Right atrium auricular region (tissue), 2 donors: ENCODE measurements at regions not wholly inside any gene's neighbourhood (a gene's known extent, or its start where the extent isn't known, plus 50 kb on each side); places are given as distances from the start of the nearest gene placed in this dataset.
A peak's percentile ranks its signal among the peaks of the same experiment; 100 is the strongest.

ENCODE experiments used
- DNase-seq: peaks from one replicate; pipeline ENCODE4 v3.0.0-alpha.2; 2019; ENCODE audit warnings: low spot score
- H3K27ac ChIP-seq, 2 donors: fragments of 200-600 bp; sonication (generic); 1 replicate in 1 of 2; 2 replicates in 1 of 2; pipeline ENCODE4 v1.5.1; 2016 to 2019
- H3K27me3 ChIP-seq, 2 donors: fragments of 200-600 bp; sonication (generic); one replicate each; pipeline versions ENCODE4 v1.5.1 to v1.6.0; 2017 to 2019
- H3K36me3 ChIP-seq: fragments of 200-600 bp; sonication (generic); one replicate; pipeline ENCODE4 v1.5.1; 2016
- H3K4me1 ChIP-seq, 2 donors: fragments of 200-600 bp; sonication (generic); one replicate each; pipeline versions ENCODE4 v1.5.1 to v1.6.0; 2017 to 2019
- H3K4me3 ChIP-seq, 2 donors: fragments of 200-600 bp; sonication (generic); 1 replicate in 1 of 2; 2 replicates in 1 of 2; pipeline ENCODE4 v1.5.1; 2017 to 2019; ENCODE audit warnings: mild to moderate bottlenecking in 1 of 2, moderate library complexity in 1 of 2
- H3K9me3 ChIP-seq, 2 donors: fragments of 200-600 bp; sonication (generic); one replicate each; pipeline ENCODE4 v1.5.1; 2019
- CTCF ChIP-seq, 2 donors: fragments of 200-600 bp; sonication (generic); IDR thresholded peaks; one replicate each; pipeline ENCODE4 v1.5.1; 2019; ENCODE audit warnings: antibody characterized with exemption in 2 of 2

- Histone ChIP-seq H3K4me3 (no peak overlapping the region), H3K4me1 (no peaks in the 10 kb centered on the region), H3K9me3 (no peaks in the 10 kb centered on the region), H3K36me3 (no peaks in the 10 kb centered on the region), H3K27me3 (no peaks in the 10 kb centered on the region), H3K27ac (no peak overlapping the region)
- TF ChIP-seq CTCF (IDR thresholded peaks at IDR 0.05), result no peak
- DNase-seq, result no peak
These were observed 420.0 kb upstream of the SLC30A5 start for GRCh38 chr5:68673823-68674180.

GRCh38 chr5:68679041-68679440, 414.8 kb upstream of the SLC30A5 start:
- Histone ChIP-seq H3K4me3 (no peak overlapping the region), H3K4me1 (peaks cover 0 to 8% of the 10 kb centered on the region in 2 donors), H3K27ac (no peak overlapping the region), H3K9me3 (no peaks in the 10 kb centered on the region), H3K27me3 (no peaks in the 10 kb centered on the region), H3K36me3 (no peaks in the 10 kb centered on the region)
- DNase-seq, result no peak
- no peak for TF ChIP-seq CTCF (IDR thresholded peaks at IDR 0.05)

- Histone ChIP-seq H3K4me3 (no peak overlapping the region), H3K4me1 (peaks cover 0 to 8% of the 10 kb centered on the region in 2 donors), H3K9me3 (no peaks in the 10 kb centered on the region), H3K27me3 (no peaks in the 10 kb centered on the region), H3K27ac (no peak overlapping the region), H3K36me3 (no peaks in the 10 kb centered on the region)
- DNase-seq, result no peak
- TF ChIP-seq CTCF (IDR thresholded peaks at IDR 0.05), result no peak
These were observed 413.4 kb upstream of the SLC30A5 start for GRCh38 chr5:68680366-68680765.

- Histone ChIP-seq H3K4me3 (no peak overlapping the region), H3K9me3 (no peaks in the 10 kb centered on the region), H3K27ac (no peak overlapping the region), H3K36me3 (no peaks in the 10 kb centered on the region), H3K27me3 (no peaks in the 10 kb centered on the region), H3K4me1 (peaks cover 0 to 8% of the 10 kb centered on the region in 2 donors)
- TF ChIP-seq CTCF (IDR thresholded peaks at IDR 0.05), result no peak
- no peak for DNase-seq
These were observed 411.9 kb upstream of the SLC30A5 start for GRCh38 chr5:68681929-68682328.

DNA sequence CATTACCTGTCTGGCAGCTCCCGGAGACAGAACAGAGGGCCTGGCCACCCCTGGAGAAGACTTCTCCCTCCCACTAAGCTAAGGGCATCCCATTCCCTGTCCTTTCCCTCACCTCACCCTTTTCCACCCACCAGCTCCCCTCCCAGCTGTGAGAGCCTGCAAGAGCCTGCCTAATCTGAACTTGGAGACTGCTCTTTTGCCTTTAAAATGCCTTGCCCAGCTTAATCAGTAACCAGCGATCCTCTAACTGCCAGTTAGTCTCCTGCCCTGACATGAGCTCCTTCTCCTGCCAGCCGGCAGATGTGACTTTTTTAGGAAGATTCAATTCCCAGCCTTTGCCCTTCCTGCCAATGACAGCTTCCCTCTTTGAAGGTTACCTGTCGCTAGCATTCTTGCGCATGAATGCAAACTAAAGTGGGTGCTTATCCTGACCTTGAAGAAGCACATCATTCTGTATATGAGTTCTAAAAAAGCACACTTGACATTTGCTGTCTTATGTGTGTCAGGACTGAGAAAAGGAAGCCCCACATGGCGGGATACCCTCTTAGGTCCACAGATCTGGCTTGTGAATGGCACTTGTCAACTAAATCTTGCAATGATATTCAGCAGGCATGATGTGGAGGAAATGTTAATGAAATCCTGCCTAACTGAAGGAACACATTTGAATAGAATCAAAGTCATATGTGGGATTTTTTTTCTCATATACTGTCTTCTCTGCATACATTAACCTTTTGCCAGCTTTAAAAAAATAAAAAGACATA, 411.2 kb upstream of the SLC30A5 start:
- H3K4me1 ChIP-seq, result peaks cover 0 to 8% of the 10 kb centered on the region in 2 donors
- DNase-seq, result no peak
- no peaks in the 10 kb centered on the region for H3K27me3 ChIP-seq
- H3K27ac ChIP-seq, result no peak overlapping the region
- no peak for TF ChIP-seq CTCF (IDR thresholded peaks at IDR 0.05)
- H3K4me3 ChIP-seq, result no peak overlapping the region
- no peaks in the 10 kb centered on the region for H3K9me3 ChIP-seq
- no peaks in the 10 kb centered on the region for H3K36me3 ChIP-seq

DNA sequence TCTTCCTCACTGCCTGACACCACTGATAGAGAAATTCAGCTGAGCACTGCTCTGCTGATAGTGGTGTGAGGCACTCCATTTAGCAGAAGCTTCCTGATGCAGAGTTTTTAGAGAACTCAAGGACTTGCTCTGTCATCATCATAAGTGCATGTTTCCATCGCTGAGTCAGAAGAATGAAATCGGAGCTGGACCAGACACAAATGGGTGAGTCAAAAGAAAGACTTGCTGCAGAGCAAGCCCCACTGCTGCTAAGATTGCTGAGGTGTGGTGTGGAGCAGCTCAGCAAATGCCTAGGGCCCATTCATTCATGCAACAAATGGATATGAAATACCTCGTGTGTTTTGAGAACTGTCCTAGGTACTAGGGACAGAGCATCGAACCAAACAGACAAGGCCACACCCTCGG, 410.2 kb upstream of the SLC30A5 start:
- Histone ChIP-seq H3K4me1 (peaks cover 0 to 8% of the 10 kb centered on the region in 2 donors), H3K27me3 (no peaks in the 10 kb centered on the region), H3K36me3 (no peaks in the 10 kb centered on the region), H3K4me3 (no peak overlapping the region), H3K27ac (peak overlapping the region in 1 of 2 donors; percentile 30), H3K9me3 (no peaks in the 10 kb centered on the region)
- no peak for TF ChIP-seq CTCF (IDR thresholded peaks at IDR 0.05)
- no peak for DNase-seq
